ENCODE measurements at regions not wholly inside any gene's neighbourhood (a gene's known extent, or its start where the extent isn't known, plus 50 kb on each side); places are given as distances from the start of the nearest gene placed in this dataset.
"Not testable (repeated sequence)": the region's sequence is repeated elsewhere in the genome, so short reads cannot be mapped to it uniquely, and the experiment has no call there.

- DNase-seq = not testable (repeated sequence)
These were observed 203.2 kb downstream of the SNCAIP start for GRCh38 chr5:122515210-122515609.

GRCh38 chr5:122515709-122516431, 203.8 kb downstream of the SNCAIP start:
- peak; percentile 60 for DNase-seq

GRCh38 chr5:122516432-122516743, 204.4 kb downstream of the SNCAIP start:
- DNase-seq = no peak

- no peak for DNase-seq
These were observed 205.1 kb downstream of the SNCAIP start for GRCh38 chr5:122517091-122517490.

GRCh38 chr5:122523776-122524175, 211.7 kb downstream of the SNCAIP start:
- DNase-seq = no peak

GRCh38 chr5:122527547-122527946, 215.5 kb downstream of the SNCAIP start:
- no peak for DNase-seq

GRCh38 chr5:122532035-122532434, 220.0 kb downstream of the SNCAIP start:
- no peak for DNase-seq

- no peak for DNase-seq
These were observed 221.8 kb downstream of the SNCAIP start for GRCh38 chr5:122533825-122534224.

- DNase-seq = no peak
These were observed 222.8 kb downstream of the SNCAIP start for GRCh38 chr5:122534829-122535228.

- no peak for DNase-seq
These were observed 229.4 kb downstream of the SNCAIP start for GRCh38 chr5:122541388-122541787.

- DNase-seq = no peak
These were observed 228.9 kb upstream of the SNX2 start for GRCh38 chr5:122545986-122546385.

GRCh38 chr5:122547219-122547618, 227.7 kb upstream of the SNX2 start:
- no peak for DNase-seq

- no peak for DNase-seq
These were observed 227.2 kb upstream of the SNX2 start for GRCh38 chr5:122547669-122548068.

GRCh38 chr5:122559676-122560075, 215.2 kb upstream of the SNX2 start:
- DNase-seq = no peak

GRCh38 chr5:122561209-122561608, 213.7 kb upstream of the SNX2 start:
- no peak for DNase-seq

- DNase-seq = no peak
These were observed 209.5 kb upstream of the SNX2 start for GRCh38 chr5:122565331-122565730.

GRCh38 chr5:122576256-122577016, 198.4 kb upstream of the SNX2 start:
- DNase-seq = no peak

GRCh38 chr5:122581629-122582028, 193.3 kb upstream of the SNX2 start:
- no peak for DNase-seq

- DNase-seq = no peak
These were observed 190.2 kb upstream of the SNX2 start for GRCh38 chr5:122584411-122585300.

GRCh38 chr5:122585371-122585770, 189.5 kb upstream of the SNX2 start:
- DNase-seq = no peak

- DNase-seq = no peak
These were observed 188.5 kb upstream of the SNX2 start for GRCh38 chr5:122586351-122586750.

- DNase-seq = no peak
These were observed 183.1 kb upstream of the SNX2 start for GRCh38 chr5:122591828-122592227.

GRCh38 chr5:122599000-122599399, 175.9 kb upstream of the SNX2 start:
- DNase-seq = no peak

- no peak for DNase-seq
These were observed 174.0 kb upstream of the SNX2 start for GRCh38 chr5:122600924-122601323.
